ENCODE measurements at regions not wholly inside any gene's neighbourhood (a gene's known extent, or its start where the extent isn't known, plus 50 kb on each side); places are given as distances from the start of the nearest gene placed in this dataset.
"Not testable (repeated sequence)": the region's sequence is repeated elsewhere in the genome, so short reads cannot be mapped to it uniquely, and the experiment has no call there.

GRCh38 chr4:79756140-79756895 lies 316.7 kb downstream of the ANTXR2 start:
- no peak for DNase-seq (ENCODE audit: extremely low spot score, insufficient read length, low read depth)
- no peak for FAIRE-seq

GRCh38 chr4:79748835-79749234 lies 324.2 kb downstream of the ANTXR2 start:
- FAIRE-seq (no peak), DNase-seq (ENCODE audit: extremely low spot score, insufficient read length, low read depth) (no peak)

- FAIRE-seq, result no peak
- DNase-seq (ENCODE audit: extremely low spot score, insufficient read length, low read depth), result no peak
These were observed 325.8 kb downstream of the ANTXR2 start for GRCh38 chr4:79747252-79747651.

- FAIRE-seq (no peak), DNase-seq (ENCODE audit: extremely low spot score, insufficient read length, low read depth) (no peak)
These were observed 330.0 kb downstream of the ANTXR2 start for GRCh38 chr4:79743014-79743413.

- DNase-seq (ENCODE audit: extremely low spot score, insufficient read length, low read depth) (no peak), FAIRE-seq (no peak)
These were observed 331.9 kb upstream of the GK2 start for GRCh38 chr4:79739912-79740311.

- DNase-seq (ENCODE audit: extremely low spot score, insufficient read length, low read depth) (no peak), FAIRE-seq (no peak)
These were observed 315.5 kb upstream of the GK2 start for GRCh38 chr4:79723507-79723906.

- DNase-seq (ENCODE audit: extremely low spot score, insufficient read length, low read depth) (no peak), FAIRE-seq (no peak)
These were observed 292.3 kb upstream of the GK2 start for GRCh38 chr4:79700356-79700755.

- DNase-seq (ENCODE audit: extremely low spot score, insufficient read length, low read depth) (no peak), FAIRE-seq (no peak)
These were observed 289.4 kb upstream of the GK2 start for GRCh38 chr4:79697444-79697843.

- not testable (repeated sequence) for DNase-seq (ENCODE audit: extremely low spot score, insufficient read length, low read depth); FAIRE-seq
These were observed 288.5 kb upstream of the GK2 start for GRCh38 chr4:79696534-79696933.

- FAIRE-seq (no peak), DNase-seq (ENCODE audit: extremely low spot score, insufficient read length, low read depth) (no peak)
These were observed 287.8 kb upstream of the GK2 start for GRCh38 chr4:79695848-79696247.

GRCh38 chr4:79689740-79690139 lies 281.7 kb upstream of the GK2 start:
- FAIRE-seq (no peak), DNase-seq (ENCODE audit: extremely low spot score, insufficient read length, low read depth) (no peak)

GRCh38 chr4:79688691-79689090 lies 280.7 kb upstream of the GK2 start:
- no peak for FAIRE-seq
- DNase-seq (ENCODE audit: extremely low spot score, insufficient read length, low read depth), result no peak

GRCh38 chr4:79687006-79687405 lies 279.0 kb upstream of the GK2 start:
- FAIRE-seq, result no peak
- no peak for DNase-seq (ENCODE audit: extremely low spot score, insufficient read length, low read depth)

GRCh38 chr4:79685542-79685941 lies 277.5 kb upstream of the GK2 start:
- no peak for FAIRE-seq
- DNase-seq (ENCODE audit: extremely low spot score, insufficient read length, low read depth), result no peak

- DNase-seq (ENCODE audit: extremely low spot score, insufficient read length, low read depth) (no peak), FAIRE-seq (no peak)
These were observed 276.5 kb upstream of the GK2 start for GRCh38 chr4:79684516-79684915.

GRCh38 chr4:79682801-79683530 lies 274.9 kb upstream of the GK2 start:
- FAIRE-seq, result no peak
- DNase-seq (ENCODE audit: extremely low spot score, insufficient read length, low read depth), result no peak

- DNase-seq (ENCODE audit: extremely low spot score, insufficient read length, low read depth) (no peak), FAIRE-seq (no peak)
These were observed 274.1 kb upstream of the GK2 start for GRCh38 chr4:79682161-79682560.

- FAIRE-seq, result no peak
These were observed 271.8 kb upstream of the GK2 start for GRCh38 chr4:79679859-79680258.

GRCh38 chr4:79678472-79679202 lies 270.6 kb upstream of the GK2 start:
- no peak for DNase-seq (ENCODE audit: extremely low spot score, insufficient read length, low read depth)
- no peak for FAIRE-seq

More at GRCh38 chr4:79679859-79680258, 271.8 kb upstream of the GK2 start:
- DNase-seq (ENCODE audit: extremely low spot score, insufficient read length, low read depth), result no peak

- no peak for FAIRE-seq
- no peak for DNase-seq (ENCODE audit: extremely low spot score, insufficient read length, low read depth)
These were observed 268.7 kb upstream of the GK2 start for GRCh38 chr4:79676705-79677104.

GRCh38 chr4:79674906-79675305 lies 266.9 kb upstream of the GK2 start:
- not testable (repeated sequence) for DNase-seq (ENCODE audit: extremely low spot score, insufficient read length, low read depth); FAIRE-seq

Measured in GM18507 (cell line).